Erythroblast (primary cell): ENCODE measurements at regions not wholly inside any gene's neighbourhood (a gene's known extent, or its start where the extent isn't known, plus 50 kb on each side); places are given as distances from the start of the nearest gene placed in this dataset.

ENCODE experiments used
- GATA1 ChIP-seq: IDR thresholded peaks from 2 replicates; pipeline ENCODE4 v1.6.1; 2011; ENCODE audit warnings: low read depth, mild to moderate bottlenecking, control low read depth, low read length, moderate library complexity
- POLR2A ChIP-seq: IDR thresholded peaks from 2 replicates; pipeline ENCODE4 v1.6.1; 2011; ENCODE audit warnings: mild to moderate bottlenecking, low read length

- TF ChIP-seq GATA1 (no peak), POLR2A (no peak)
Observed at GRCh38 chr21:16976193-16976592, 536.6 kb upstream of the CXADR start.
